BJ (cell line): ENCODE measurements at regions not wholly inside any gene's neighbourhood (a gene's known extent, or its start where the extent isn't known, plus 50 kb on each side); places are given as distances from the start of the nearest gene placed in this dataset.

Source experiments
- CTCF ChIA-PET: fragments of 350-600 bp; formaldehyde crosslinking; extraction: SDS; loops from one replicate; lab custom pipeline; 2021; ENCODE audit warnings: antibody characterized with exemption, inconsistent platforms; lab: Yijun Ruan, JAX
- POLR2A ChIA-PET: fragments of 300-600 bp; sonication (Branson Sonifier 250); formaldehyde crosslinking; extraction: SDS; loops from one replicate; lab custom pipeline; 2021; ENCODE audit warnings: antibody characterized with exemption; lab: Charles Lee
- DNase-seq: peaks from one replicate; pipeline ENCODE4 v3.0.0-alpha.2; 2011; ENCODE audit warnings: low read depth
- H3K27me3 ChIP-seq: 2 replicates; pipeline ENCODE4 v1.6.0; 2011; ENCODE audit warnings: low read length; ENCODE audit not compliant: control insufficient read depth, insufficient read depth
- H3K36me3 ChIP-seq: 2 replicates; pipeline ENCODE4 v1.5.1; 2011; ENCODE audit warnings: low read length; ENCODE audit not compliant: control insufficient read depth, insufficient read depth
- H3K4me3 ChIP-seq: 2 replicates; pipeline ENCODE4 v1.5.1; 2011; ENCODE audit warnings: low read depth, mild to moderate bottlenecking, control low read depth, low read length
- CTCF ChIP-seq: IDR thresholded peaks from 2 replicates; pipeline ENCODE4 v1.5.1; 2011; ENCODE audit warnings: low read depth, mild to moderate bottlenecking, control low read depth, inconsistent platforms, low read length, moderate library complexity; ENCODE audit not compliant: insufficient read depth

- Histone ChIP-seq H3K36me3 (no peaks in the 10 kb centered on the region), H3K4me3 (no peak overlapping the region), H3K27me3 (no peaks in the 10 kb centered on the region)
- no peak for DNase-seq
- ChIA-PET POLR2A (interaction anchor here (0.5 kb wide), 1 partner anchor 12 kb away, joined by 3 read pairs; no protein-coding TSS in a partner anchor), CTCF (no interaction called here)
- TF ChIP-seq CTCF = no peak
Observed at GRCh38 chr14:87161502-87161901, 831.5 kb downstream of the GALC start.

GRCh38 chr14:87160989-87161388 lies 832.0 kb downstream of the GALC start:
- H3K4me3 ChIP-seq = no peak overlapping the region
- CTCF ChIA-PET = no interaction called here
- no peak for DNase-seq
- H3K27me3 ChIP-seq = no peaks in the 10 kb centered on the region
- POLR2A ChIA-PET = interaction anchor here (0.5 kb wide), 1 partner anchor 12 kb away, joined by 3 read pairs; no protein-coding TSS in a partner anchor
- no peak for TF ChIP-seq CTCF
- H3K36me3 ChIP-seq = no peaks in the 10 kb centered on the region

GRCh38 chr14:87158283-87158682 lies 834.7 kb downstream of the GALC start:
- Histone ChIP-seq H3K4me3 (no peak overlapping the region), H3K36me3 (no peaks in the 10 kb centered on the region), H3K27me3 (no peaks in the 10 kb centered on the region)
- ChIA-PET CTCF (no interaction called here), POLR2A (no interaction called here)
- no peak for DNase-seq
- no peak for TF ChIP-seq CTCF

- no peak for DNase-seq
- no peaks in the 10 kb centered on the region for H3K36me3 ChIP-seq
- CTCF ChIA-PET = no interaction called here
Observed at GRCh38 chr14:87156878-87157277, 836.1 kb downstream of the GALC start.

GRCh38 chr14:87155856-87156488 lies 837.0 kb downstream of the GALC start:
- no peaks in the 10 kb centered on the region for H3K27me3 ChIP-seq
- POLR2A ChIA-PET = no interaction called here

More at GRCh38 chr14:87156878-87157277, 836.1 kb downstream of the GALC start:
- no peak overlapping the region for H3K4me3 ChIP-seq
- POLR2A ChIA-PET = no interaction called here
- TF ChIP-seq CTCF = no peak
- no peaks in the 10 kb centered on the region for H3K27me3 ChIP-seq

More at GRCh38 chr14:87155856-87156488, 837.0 kb downstream of the GALC start:
- no peak for DNase-seq
- H3K4me3 ChIP-seq = no peak overlapping the region
- H3K36me3 ChIP-seq = no peaks in the 10 kb centered on the region
- TF ChIP-seq CTCF = no peak
- CTCF ChIA-PET = no interaction called here
